Loucy (cell line): ENCODE measurements at regions not wholly inside any gene's neighbourhood (a gene's known extent, or its start where the extent isn't known, plus 50 kb on each side); places are given as distances from the start of the nearest gene placed in this dataset.

ENCODE experiments used
- H2AFZ ChIP-seq: fragments of 200-600 bp; sonication (generic); 2 replicates; pipeline ENCODE4 v1.6.0; 2016; ENCODE audit warnings: antibody characterized with exemption, mild to moderate bottlenecking, low read length, moderate library complexity
- H3F3A ChIP-seq: fragments of 200-600 bp; 2 replicates; pipeline ENCODE4 v1.6.0; 2016; ENCODE audit warnings: antibody characterized with exemption, low read depth, mild to moderate bottlenecking
- H3K27me3 ChIP-seq: fragments of 200-600 bp; sonication (generic); 2 replicates; pipeline ENCODE4 v1.6.1; 2014; ENCODE audit warnings: low read length, mild to moderate bottlenecking; ENCODE audit not compliant: insufficient read depth, poor library complexity, severe bottlenecking
- H3K36me3 ChIP-seq: fragments of 200-600 bp; sonication (generic); 2 replicates; pipeline ENCODE4 v1.6.1; 2016; ENCODE audit warnings: low read length; ENCODE audit not compliant: insufficient read depth
- H3K4me1 ChIP-seq: fragments of 200-600 bp; sonication (generic); 2 replicates; pipeline ENCODE4 v1.5.1; 2014; ENCODE audit warnings: low read length, mild to moderate bottlenecking; ENCODE audit not compliant: insufficient read depth, poor library complexity, severe bottlenecking
- H3K4me2 ChIP-seq: fragments of 200-600 bp; sonication (generic); 2 replicates; pipeline ENCODE4 v1.6.0; 2014; ENCODE audit warnings: antibody characterized with exemption, low read length, low read depth, mild to moderate bottlenecking; ENCODE audit not compliant: poor library complexity, severe bottlenecking
- H3K4me3 ChIP-seq: fragments of 200-600 bp; sonication (generic); 2 replicates; pipeline ENCODE4 v1.5.1; 2014; ENCODE audit warnings: low read length, mild to moderate bottlenecking, mixed read lengths; ENCODE audit not compliant: poor library complexity, severe bottlenecking
- H3K79me2 ChIP-seq: fragments of 200-600 bp; sonication (generic); 2 replicates; pipeline ENCODE4 v1.6.1; 2014; ENCODE audit warnings: low read length; ENCODE audit not compliant: insufficient read depth
- H3K9ac ChIP-seq: fragments of 200-600 bp; sonication (generic); 2 replicates; pipeline ENCODE4 v1.6.0; 2014; ENCODE audit warnings: mild to moderate bottlenecking, low read depth, low read length, moderate library complexity; ENCODE audit not compliant: poor library complexity, severe bottlenecking
- H3K9me2 ChIP-seq: fragments of 200-600 bp; sonication (generic); replicated peaks from 2 replicates; pipeline ENCODE4 v1.6.1; 2016; ENCODE audit warnings: low read depth, low read length, mixed read lengths
- H3K9me3 ChIP-seq: fragments of 200-600 bp; sonication (generic); 2 replicates; pipeline ENCODE4 v1.6.1; 2014; ENCODE audit warnings: mild to moderate bottlenecking, antibody characterized with exemption, low read length, low read depth; ENCODE audit not compliant: insufficient read depth
- H4K20me1 ChIP-seq: fragments of 200-600 bp; sonication (generic); 2 replicates; pipeline ENCODE4 v1.6.0; 2014; ENCODE audit warnings: antibody characterized with exemption, low read length, mild to moderate bottlenecking; ENCODE audit not compliant: insufficient read depth, poor library complexity, severe bottlenecking
- CTCF ChIP-seq: fragments of 200-600 bp; sonication (generic); conservative IDR thresholded peaks from 2 replicates; pipeline ENCODE4 v1.5.1; 2014; ENCODE audit warnings: mild to moderate bottlenecking, antibody characterized with exemption, low read length
- EZH2phosphoT487 ChIP-seq: fragments of 200-600 bp; IDR thresholded peaks from 2 replicates; pipeline ENCODE4 v1.6.1; 2018; ENCODE audit warnings: antibody characterized with exemption, mild to moderate bottlenecking, moderate library complexity, borderline replicate concordance

GRCh38 chr6:104306211-104306610 is 553.5 kb downstream of the HACE1 start:
- Histone ChIP-seq H3K4me3 (no peak overlapping the region), H3K9ac (no peak overlapping the region), H3K9me3 (no peaks in the 10 kb centered on the region), H3K4me1 (no peaks in the 10 kb centered on the region), H3K4me2 (no peak overlapping the region), H3F3A (no peaks in the 10 kb centered on the region), H3K36me3 (no peaks in the 10 kb centered on the region), H3K9me2 (no peaks in the 10 kb centered on the region), H3K27me3 (no peaks in the 10 kb centered on the region), H3K79me2 (no peaks in the 10 kb centered on the region), H2AFZ (no peak overlapping the region), H4K20me1 (no peaks in the 10 kb centered on the region)
- TF ChIP-seq EZH2phosphoT487 (no peak), CTCF (no peak)

- Histone ChIP-seq H3K9me3 (no peaks in the 10 kb centered on the region), H4K20me1 (no peaks in the 10 kb centered on the region), H3K36me3 (no peaks in the 10 kb centered on the region), H3F3A (no peaks in the 10 kb centered on the region), H3K4me2 (no peak overlapping the region), H3K27me3 (no peaks in the 10 kb centered on the region), H3K9me2 (no peaks in the 10 kb centered on the region), H3K79me2 (no peaks in the 10 kb centered on the region), H3K4me3 (no peak overlapping the region), H3K9ac (no peak overlapping the region), H2AFZ (no peak overlapping the region), H3K4me1 (no peaks in the 10 kb centered on the region)
- TF ChIP-seq EZH2phosphoT487, result no peak
- no peak for TF ChIP-seq CTCF
These were observed 554.5 kb downstream of the HACE1 start for GRCh38 chr6:104305206-104305605.

GRCh38 chr6:104301951-104302350 is 557.8 kb downstream of the HACE1 start:
- TF ChIP-seq CTCF (no peak), EZH2phosphoT487 (no peak)
- H3K4me2 ChIP-seq, result no peak overlapping the region
- H3K79me2 ChIP-seq, result no peaks in the 10 kb centered on the region
- no peaks in the 10 kb centered on the region for H3K27me3 ChIP-seq
- no peaks in the 10 kb centered on the region for H3K9me2 ChIP-seq
- H4K20me1 ChIP-seq, result no peaks in the 10 kb centered on the region
- no peaks in the 10 kb centered on the region for H3K4me1 ChIP-seq
- H3K36me3 ChIP-seq, result no peaks in the 10 kb centered on the region
- no peak overlapping the region for H3K9ac ChIP-seq
- no peaks in the 10 kb centered on the region for H3F3A ChIP-seq
- H2AFZ ChIP-seq, result no peak overlapping the region
- no peak overlapping the region for H3K4me3 ChIP-seq
- no peaks in the 10 kb centered on the region for H3K9me3 ChIP-seq
